ENCODE measurements at regions not wholly inside any gene's neighbourhood (a gene's known extent, or its start where the extent isn't known, plus 50 kb on each side); places are given as distances from the start of the nearest gene placed in this dataset.

DNA sequence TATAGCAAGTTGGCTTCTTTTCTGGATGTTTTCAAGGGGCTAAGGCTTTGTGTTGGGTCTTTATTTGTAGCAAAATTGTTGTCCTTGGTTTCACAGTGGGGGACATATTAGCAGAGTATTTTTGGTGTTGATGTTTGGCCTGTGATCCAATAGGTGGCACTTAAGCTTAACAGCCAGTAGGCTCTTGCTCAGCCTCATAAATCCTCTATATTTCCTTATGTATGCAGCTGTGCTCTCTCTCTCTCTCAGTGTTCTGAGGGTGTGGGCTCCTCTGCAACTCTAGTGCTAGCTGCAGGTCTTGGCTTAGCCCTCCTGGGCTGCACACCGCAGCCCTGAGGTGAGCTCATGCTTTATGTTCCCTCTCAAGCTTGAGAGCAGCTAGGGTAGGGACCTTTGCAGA lies 195.0 kb upstream of the GHR start:
- DNase-seq (ENCODE audit: low read depth, low spot score): no peak
- no peaks in the 10 kb centered on the region for H4K20me1 ChIP-seq (replicated peaks; ENCODE audit: control insufficient read depth, extremely low read depth, insufficient read depth, low read length)
- intact Hi-C loops (cut with micrococcal nuclease) (no loop called here), dilution Hi-C loops (cut with MboI; ENCODE audit: extremely low pct_ligation_motif_present, low sequenced_read_pairs) (no loop called here)
- H3K4me3 ChIP-seq (replicated peaks in 1 of 3; ENCODE audit: insufficient read depth in 1 of 3, low read depth in 1 of 3, low read length in 3 of 3): no peak overlapping the region
- H3K4me2 ChIP-seq (ENCODE audit: insufficient read depth, low read length): no peak overlapping the region
- TF ChIP-seq FOS (IDR thresholded peaks at IDR 0.05; ENCODE audit: borderline replicate concordance, insufficient read depth, low read length): no peak
- TF ChIP-seq GATA2 (IDR thresholded peaks at IDR 0.05; ENCODE audit: insufficient read depth, insufficient read length, low read depth, low read length): no peak
- TF ChIP-seq POLR2A (IDR thresholded peaks at IDR 0.05; ENCODE audit: low read depth, low read length): no peak
- TF ChIP-seq, protein P1, sequence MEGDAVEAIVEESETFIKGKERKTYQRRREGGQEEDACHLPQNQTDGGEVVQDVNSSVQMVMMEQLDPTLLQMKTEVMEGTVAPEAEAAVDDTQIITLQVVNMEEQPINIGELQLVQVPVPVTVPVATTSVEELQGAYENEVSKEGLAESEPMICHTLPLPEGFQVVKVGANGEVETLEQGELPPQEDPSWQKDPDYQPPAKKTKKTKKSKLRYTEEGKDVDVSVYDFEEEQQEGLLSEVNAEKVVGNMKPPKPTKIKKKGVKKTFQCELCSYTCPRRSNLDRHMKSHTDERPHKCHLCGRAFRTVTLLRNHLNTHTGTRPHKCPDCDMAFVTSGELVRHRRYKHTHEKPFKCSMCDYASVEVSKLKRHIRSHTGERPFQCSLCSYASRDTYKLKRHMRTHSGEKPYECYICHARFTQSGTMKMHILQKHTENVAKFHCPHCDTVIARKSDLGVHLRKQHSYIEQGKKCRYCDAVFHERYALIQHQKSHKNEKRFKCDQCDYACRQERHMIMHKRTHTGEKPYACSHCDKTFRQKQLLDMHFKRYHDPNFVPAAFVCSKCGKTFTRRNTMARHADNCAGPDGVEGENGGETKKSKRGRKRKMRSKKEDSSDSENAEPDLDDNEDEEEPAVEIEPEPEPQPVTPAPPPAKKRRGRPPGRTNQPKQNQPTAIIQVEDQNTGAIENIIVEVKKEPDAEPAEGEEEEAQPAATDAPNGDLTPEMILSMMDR (IDR thresholded peaks at IDR 0.05; ENCODE audit: extremely low read depth in 1 of 2, insufficient read depth in 1 of 2, low read depth in 1 of 2, low read length in 2 of 2): no peak
- TF ChIP-seq, protein P2, sequence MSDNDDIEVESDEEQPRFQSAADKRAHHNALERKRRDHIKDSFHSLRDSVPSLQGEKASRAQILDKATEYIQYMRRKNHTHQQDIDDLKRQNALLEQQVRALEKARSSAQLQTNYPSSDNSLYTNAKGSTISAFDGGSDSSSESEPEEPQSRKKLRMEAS (IDR thresholded peaks at IDR 0.05; ENCODE audit: insufficient read depth, insufficient read length): no peak
- no peak for TF ChIP-seq EZH2 (IDR thresholded peaks at IDR 0.05; ENCODE audit: borderline replicate concordance, low read depth, low read length, severe bottlenecking)
- TF ChIP-seq JUN (IDR thresholded peaks at IDR 0.05; ENCODE audit: borderline replicate concordance, insufficient read depth, insufficient read length, low read depth): no peak
- no peak for TF ChIP-seq MYC (IDR thresholded peaks at IDR 0.05; ENCODE audit: low read depth, low read length)
- no peak for TF ChIP-seq POLR2AphosphoS5 (IDR thresholded peaks at IDR 0.05; ENCODE audit: insufficient read depth, low read depth, low read length)
- H3K9me3 ChIP-seq (replicated peaks; ENCODE audit: control insufficient read depth, insufficient read depth, low read length): no peaks in the 10 kb centered on the region
- no peaks in the 10 kb centered on the region for H3K4me1 ChIP-seq (ENCODE audit: control insufficient read depth, extremely low read depth, insufficient read depth, low read length)
- no peaks in the 10 kb centered on the region for H3K27me3 ChIP-seq (ENCODE audit: control insufficient read depth in 2 of 2, insufficient read depth in 2 of 2, low read length in 2 of 2)
- BruUV-seq (replicated peaks): no TSS peak
- ChIA-PET POLR2A (no interaction called here), CTCF (no interaction called here)
- no peaks in the 10 kb centered on the region for H3K79me2 ChIP-seq (ENCODE audit: control insufficient read depth, insufficient read depth, low read length)
- no peak for FAIRE-seq
- no peak overlapping the region for H3K9ac ChIP-seq (replicated peaks; ENCODE audit: extremely low read depth, insufficient read depth, low read length)
- H2AFZ ChIP-seq (ENCODE audit: low read depth, low read length): no peak overlapping the region
- H3K27ac ChIP-seq (ENCODE audit: insufficient read depth, low read depth, low read length): no peak overlapping the region
- no peaks in the 10 kb centered on the region for H3K36me3 ChIP-seq (ENCODE audit: control insufficient read depth in 2 of 2, extremely low read depth in 1 of 2, insufficient read depth in 2 of 2, low read length in 2 of 2)
- H3K9me1 ChIP-seq (replicated peaks; ENCODE audit: control insufficient read depth, extremely low read depth, insufficient read depth, low read length): no peaks in the 10 kb centered on the region

Data from endothelial cell of umbilical vein (primary cell).